Effector memory CD8-positive, alpha-beta T cell (primary cell): ENCODE measurements at regions not wholly inside any gene's neighbourhood (a gene's known extent, or its start where the extent isn't known, plus 50 kb on each side); places are given as distances from the start of the nearest gene placed in this dataset.

Source experiments
- ATAC-seq: fragments of 150-1000 bp; cut with Tn5 transposase; replicated peaks from 2 replicates; pipeline ENCODE4 v1.10.0; 2021; ENCODE audit warnings: mild to moderate bottlenecking, moderate library complexity
- DNase-seq, 3 experiments: peaks; one replicate each; pipeline ENCODE4 v3.0.0; 2021
- H3K27ac Mint-ChIP-seq, 2 donors: one replicate each; pipeline ENCODE4 v1.8.0; 2022; ENCODE audit warnings: mild to moderate bottlenecking in 2 of 2, mixed read lengths in 2 of 2, moderate library complexity in 2 of 2
- H3K27me3 Mint-ChIP-seq, 2 donors: one replicate each; pipeline ENCODE4 v1.8.0; 2022; ENCODE audit warnings: mixed read lengths in 2 of 2
- H3K36me3 Mint-ChIP-seq: one replicate; pipeline ENCODE4 v1.8.0; 2022; ENCODE audit warnings: mild to moderate bottlenecking, moderate library complexity, mixed read lengths; ENCODE audit not compliant: insufficient read depth
- H3K4me1 Mint-ChIP-seq, 2 donors: one replicate each; pipeline ENCODE4 v1.8.0; 2022; ENCODE audit warnings: low read depth in 2 of 2, mixed read lengths in 2 of 2
- H3K4me3 Mint-ChIP-seq, 2 donors: one replicate each; pipeline ENCODE4 v1.8.0; 2022; ENCODE audit warnings: mild to moderate bottlenecking in 2 of 2, mixed read lengths in 2 of 2, moderate library complexity in 2 of 2
- H3K9me3 Mint-ChIP-seq, 2 donors: one replicate each; pipeline ENCODE4 v1.8.0; 2022; ENCODE audit warnings: mixed read lengths in 2 of 2

DNA sequence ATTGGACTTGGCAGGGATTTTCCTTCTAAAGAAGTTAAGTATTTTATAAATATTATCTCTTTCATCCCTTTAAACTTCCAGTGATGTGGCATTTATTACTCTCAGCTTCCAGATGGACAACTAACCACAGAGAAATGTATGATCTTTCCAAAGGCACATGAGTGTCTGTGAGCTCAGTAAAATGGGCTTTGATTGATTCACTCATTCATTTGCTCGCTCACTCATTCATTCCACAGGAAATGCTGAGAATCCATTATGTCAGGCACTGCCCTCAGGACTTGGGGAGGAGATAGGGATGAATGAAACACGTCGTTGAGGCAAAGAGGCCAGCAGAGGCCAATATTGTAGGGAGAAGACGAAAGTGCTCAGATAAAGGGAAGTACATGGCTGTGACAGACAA lies 359.3 kb downstream of the EFNB2 start:
- Mint-ChIP-seq H3K4me1 (no peaks in the 10 kb centered on the region), H3K27me3 (no peaks in the 10 kb centered on the region), H3K36me3 (no peaks in the 10 kb centered on the region), H3K9me3 (peaks cover 0 to 2% of the 10 kb centered on the region in 2 donors), H3K27ac (no peak overlapping the region), H3K4me3 (no peak overlapping the region)
- DNase-seq (no peak), ATAC-seq (no peak)

DNA sequence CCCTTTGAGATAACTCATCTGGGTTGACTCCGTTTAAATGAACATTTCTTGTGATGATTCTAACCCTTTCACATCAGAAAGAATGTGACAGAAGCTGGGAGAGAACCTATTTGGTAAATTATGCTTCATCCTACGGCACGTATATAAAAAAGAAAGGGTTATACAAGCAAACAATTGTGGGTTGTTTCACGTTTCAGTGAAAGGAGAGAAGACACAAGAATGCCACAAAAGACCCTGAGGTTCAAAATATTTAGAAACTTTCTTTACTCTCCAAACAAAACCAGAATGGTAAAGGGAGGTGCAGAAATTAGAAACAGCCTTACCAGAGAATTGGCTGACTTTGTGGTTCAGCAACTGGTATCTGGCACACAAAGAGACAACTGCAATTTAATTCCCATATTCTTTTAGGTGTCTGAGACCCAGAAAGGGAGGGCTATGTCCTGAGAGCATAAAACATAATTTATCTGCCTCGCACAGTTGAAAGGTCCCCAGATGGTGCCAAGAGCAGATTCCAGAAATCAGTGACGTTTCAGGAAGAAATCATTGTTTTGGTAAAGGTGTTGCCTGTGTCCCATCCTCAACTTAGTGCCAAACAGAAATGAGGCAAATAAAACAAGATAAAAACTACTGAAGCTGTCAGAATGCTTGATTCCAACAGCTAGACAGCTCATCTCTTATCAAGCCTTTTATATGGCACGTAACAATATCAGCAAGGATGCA lies 361.4 kb downstream of the EFNB2 start:
- Mint-ChIP-seq H3K4me1 (no peaks in the 10 kb centered on the region), H3K9me3 (peaks cover 2 to 7% of the 10 kb centered on the region in 2 donors), H3K27ac (no peak overlapping the region), H3K36me3 (peaks cover 2% of the 10 kb centered on the region), H3K4me3 (no peak overlapping the region), H3K27me3 (peaks cover 0 to 4% of the 10 kb centered on the region in 2 donors)
- no peak for ATAC-seq
- no peak for DNase-seq

DNA sequence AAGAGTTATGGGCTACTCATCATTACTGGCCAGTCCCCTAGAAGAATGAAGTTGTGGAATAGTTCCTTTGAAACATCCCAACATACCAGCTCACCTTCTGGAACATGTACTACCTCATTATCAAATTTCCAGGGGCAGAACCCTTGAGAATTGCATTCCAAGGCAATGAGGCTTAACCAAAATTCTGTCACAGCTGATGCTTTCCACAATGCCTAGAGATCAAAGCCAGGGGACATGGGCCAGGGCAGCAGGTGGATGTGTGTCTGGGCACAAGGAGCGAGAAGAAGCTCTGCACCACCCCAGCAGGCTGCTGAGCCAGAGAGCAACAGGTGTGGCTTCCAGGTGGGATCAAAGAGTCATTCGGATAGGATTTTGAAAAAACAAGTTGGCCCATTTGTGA lies 362.1 kb downstream of the EFNB2 start:
- Mint-ChIP-seq H3K27me3 (peaks cover 1 to 4% of the 10 kb centered on the region in 2 donors), H3K27ac (no peak overlapping the region), H3K4me1 (no peaks in the 10 kb centered on the region), H3K36me3 (peaks cover 2% of the 10 kb centered on the region), H3K4me3 (no peak overlapping the region), H3K9me3 (peaks cover 2 to 9% of the 10 kb centered on the region in 2 donors)
- no peak for DNase-seq
- no peak for ATAC-seq

DNA sequence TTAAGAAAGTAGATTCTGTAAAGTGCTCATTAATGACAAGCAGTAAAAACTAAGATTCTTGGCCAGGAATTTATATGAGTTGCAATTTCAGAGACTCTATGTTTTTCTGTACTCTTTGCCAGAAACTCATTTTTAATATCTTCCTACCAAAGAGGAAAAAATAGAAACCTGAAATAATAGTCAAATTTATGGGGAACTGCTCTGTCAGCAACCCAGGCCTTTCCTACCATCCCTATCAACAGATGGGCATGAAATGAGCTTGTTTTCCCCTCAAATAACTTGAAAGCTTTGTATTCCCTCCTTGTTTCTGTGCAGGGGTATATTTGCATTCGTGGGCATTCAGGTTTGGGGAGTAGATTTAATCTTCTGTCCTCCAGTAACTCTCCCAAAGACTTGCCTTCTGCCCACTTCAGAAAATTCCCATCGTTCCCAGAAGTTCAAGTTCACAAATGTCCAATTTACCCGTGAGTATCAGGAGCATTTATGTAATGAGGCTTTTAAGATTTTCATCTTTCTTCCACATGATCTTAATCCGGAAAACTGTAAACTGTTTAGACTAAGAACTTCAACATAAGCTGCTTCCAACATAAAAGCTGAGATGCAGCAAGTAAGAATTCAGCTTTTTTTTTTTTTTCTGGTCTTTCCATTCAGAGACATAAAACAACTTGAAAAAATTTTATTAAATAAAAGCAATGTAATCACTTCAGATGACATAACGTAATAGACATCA lies 363.1 kb downstream of the EFNB2 start:
- peaks cover 2% of the 10 kb centered on the region for H3K36me3 Mint-ChIP-seq
- no peaks in the 10 kb centered on the region for H3K4me1 Mint-ChIP-seq

GRCh38 chr13:106163426-106163825 lies 372.0 kb downstream of the EFNB2 start:
- Mint-ChIP-seq H3K27ac (no peak overlapping the region), H3K9me3 (peaks cover 11 to 16% of the 10 kb centered on the region in 2 donors), H3K4me3 (no peak overlapping the region), H3K27me3 (peaks cover 0 to 11% of the 10 kb centered on the region in 2 donors), H3K4me1 (no peaks in the 10 kb centered on the region), H3K36me3 (no peaks in the 10 kb centered on the region)
- DNase-seq (no peak), ATAC-seq (no peak)

More for the DNA sequence above, 363.1 kb downstream of the EFNB2 start:
- DNase-seq (no peak), ATAC-seq (no peak)
- Mint-ChIP-seq H3K4me3 (no peak overlapping the region), H3K27ac (no peak overlapping the region), H3K9me3 (peaks cover 8 to 20% of the 10 kb centered on the region in 2 donors), H3K27me3 (peaks cover 4 to 11% of the 10 kb centered on the region in 2 donors)

DNA sequence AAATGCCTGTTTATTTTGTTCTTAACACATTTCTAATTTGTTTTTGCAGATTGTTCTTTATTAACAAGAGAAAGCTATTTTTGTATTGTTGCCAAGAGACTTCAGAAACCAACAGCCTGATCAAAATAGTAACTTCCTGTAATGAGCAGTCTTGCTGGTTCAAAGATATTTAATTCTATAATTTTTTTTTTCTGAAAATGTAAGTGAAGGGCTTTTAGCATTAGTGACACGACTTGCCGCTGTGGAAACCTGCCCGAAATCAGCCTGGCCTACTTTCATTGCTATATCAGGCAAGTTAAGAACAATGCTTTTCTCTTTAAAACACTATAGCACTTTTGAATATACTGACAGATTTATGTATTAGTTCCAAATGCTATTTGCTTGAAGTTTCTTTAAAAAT lies 374.3 kb downstream of the EFNB2 start:
- ATAC-seq = no peak
- DNase-seq = no peak
- H3K27me3 Mint-ChIP-seq = no peaks in the 10 kb centered on the region
- no peaks in the 10 kb centered on the region for H3K4me1 Mint-ChIP-seq
- no peak overlapping the region for H3K27ac Mint-ChIP-seq
- H3K4me3 Mint-ChIP-seq = no peak overlapping the region
- H3K36me3 Mint-ChIP-seq = no peaks in the 10 kb centered on the region
- H3K9me3 Mint-ChIP-seq = no peaks in the 10 kb centered on the region

DNA sequence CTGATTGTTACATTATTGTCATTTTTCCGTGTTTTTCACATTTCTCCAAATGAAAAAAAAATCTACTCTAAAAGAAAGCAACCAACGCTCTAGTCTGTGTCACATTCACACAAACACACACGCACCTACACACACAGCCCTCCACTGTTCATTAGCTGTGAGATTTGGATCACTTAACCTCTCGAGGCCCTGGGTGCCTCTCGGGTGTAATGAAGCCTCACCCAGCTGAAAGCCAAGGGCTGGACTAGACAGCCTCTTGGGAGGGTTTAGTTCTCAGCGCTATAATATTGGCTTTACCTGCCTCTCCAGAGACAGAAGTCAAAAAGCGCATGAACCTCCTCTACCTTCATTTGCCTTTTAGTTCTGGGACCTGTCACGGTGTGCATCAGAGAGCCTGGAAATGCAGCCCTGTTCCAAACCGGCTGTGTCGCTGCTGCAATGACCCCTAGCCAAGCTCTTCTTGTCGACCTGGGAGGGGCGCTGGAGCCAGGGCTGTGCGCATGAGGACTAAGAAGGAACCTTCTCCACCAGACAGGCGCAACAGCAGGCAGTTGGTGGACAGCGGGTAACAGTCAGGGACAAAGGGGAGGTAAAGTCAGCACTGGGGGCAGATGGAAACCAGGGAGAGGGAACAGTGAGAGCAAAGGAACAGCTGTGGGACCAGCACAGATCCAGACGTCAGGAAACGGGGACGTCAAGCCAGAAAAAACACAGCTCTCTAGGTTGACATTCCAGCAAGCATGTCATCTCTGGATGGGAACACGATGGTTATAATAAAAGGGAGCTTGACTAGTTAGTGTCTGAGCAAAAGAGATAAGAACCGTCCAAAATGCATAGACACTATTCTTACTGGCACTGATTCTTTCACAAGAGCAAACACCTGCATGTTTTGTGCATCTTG lies 375.9 kb downstream of the EFNB2 start:
- no peak for ATAC-seq
- Mint-ChIP-seq H3K27ac (no peak overlapping the region), H3K4me1 (no peaks in the 10 kb centered on the region), H3K36me3 (no peaks in the 10 kb centered on the region), H3K4me3 (no peak overlapping the region), H3K9me3 (no peaks in the 10 kb centered on the region), H3K27me3 (no peaks in the 10 kb centered on the region)
- no peak for DNase-seq

DNA sequence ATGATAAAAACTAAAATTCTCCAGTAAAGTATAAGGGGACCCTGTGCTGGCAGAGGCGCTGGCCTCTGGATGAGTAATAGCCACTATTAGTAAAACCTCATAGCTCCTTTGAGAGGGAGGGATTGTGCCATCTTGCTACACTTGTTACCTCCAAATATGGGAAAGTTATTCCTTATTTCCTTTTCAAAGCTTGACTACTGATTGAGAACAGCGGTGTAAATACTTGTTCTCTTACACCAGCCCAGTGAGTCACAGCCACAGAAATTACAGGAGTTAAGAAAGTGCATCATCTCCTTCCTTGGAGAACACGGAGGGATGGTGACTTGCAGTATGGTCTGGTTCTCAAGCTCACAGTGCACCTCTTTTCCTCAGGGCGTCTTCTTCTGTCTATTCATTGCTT lies 379.0 kb downstream of the EFNB2 start:
- H3K4me3 Mint-ChIP-seq = no peak overlapping the region
- no peak for ATAC-seq
- peaks cover 3 to 10% of the 10 kb centered on the region in 2 donors for H3K9me3 Mint-ChIP-seq
- H3K4me1 Mint-ChIP-seq = no peaks in the 10 kb centered on the region
- DNase-seq = no peak
- no peaks in the 10 kb centered on the region for H3K36me3 Mint-ChIP-seq
- H3K27me3 Mint-ChIP-seq = no peaks in the 10 kb centered on the region
- no peak overlapping the region for H3K27ac Mint-ChIP-seq

GRCh38 chr13:106155411-106155810 lies 380.1 kb downstream of the EFNB2 start:
- H3K36me3 Mint-ChIP-seq = no peaks in the 10 kb centered on the region
- no peak for DNase-seq
- H3K9me3 Mint-ChIP-seq = peaks cover 4 to 10% of the 10 kb centered on the region in 2 donors
- H3K27me3 Mint-ChIP-seq = no peaks in the 10 kb centered on the region
- no peak overlapping the region for H3K4me3 Mint-ChIP-seq
- H3K4me1 Mint-ChIP-seq = no peaks in the 10 kb centered on the region
- ATAC-seq = no peak
- no peak overlapping the region for H3K27ac Mint-ChIP-seq

- no peak for DNase-seq
- Mint-ChIP-seq H3K36me3 (no peaks in the 10 kb centered on the region), H3K4me1 (no peaks in the 10 kb centered on the region)
Observed at GRCh38 chr13:106153876-106154275, 381.6 kb downstream of the EFNB2 start.

GRCh38 chr13:106153041-106153440 lies 382.4 kb downstream of the EFNB2 start:
- H3K36me3 Mint-ChIP-seq = no peaks in the 10 kb centered on the region
- no peak for ATAC-seq
- H3K27me3 Mint-ChIP-seq = no peaks in the 10 kb centered on the region

More at GRCh38 chr13:106153876-106154275, 381.6 kb downstream of the EFNB2 start:
- Mint-ChIP-seq H3K9me3 (peaks cover 5 to 10% of the 10 kb centered on the region in 2 donors), H3K27ac (no peak overlapping the region), H3K27me3 (no peaks in the 10 kb centered on the region), H3K4me3 (no peak overlapping the region)
- no peak for ATAC-seq

GRCh38 chr13:106152047-106152446 lies 383.4 kb downstream of the EFNB2 start:
- Mint-ChIP-seq H3K4me1 (no peaks in the 10 kb centered on the region), H3K27me3 (no peaks in the 10 kb centered on the region), H3K36me3 (no peaks in the 10 kb centered on the region), H3K27ac (no peak overlapping the region), H3K9me3 (peaks cover 6 to 10% of the 10 kb centered on the region in 2 donors), H3K4me3 (no peak overlapping the region)
- ATAC-seq (no peak), DNase-seq (no peak)

More at GRCh38 chr13:106153041-106153440, 382.4 kb downstream of the EFNB2 start:
- Mint-ChIP-seq H3K4me1 (no peaks in the 10 kb centered on the region), H3K9me3 (peaks cover 5 to 10% of the 10 kb centered on the region in 2 donors), H3K27ac (no peak overlapping the region), H3K4me3 (no peak overlapping the region)
- no peak for DNase-seq

- H3K9me3 Mint-ChIP-seq = peaks cover 8 to 10% of the 10 kb centered on the region in 2 donors
- no peaks in the 10 kb centered on the region for H3K27me3 Mint-ChIP-seq
- H3K4me1 Mint-ChIP-seq = no peaks in the 10 kb centered on the region
- no peak overlapping the region for H3K27ac Mint-ChIP-seq
- DNase-seq = no peak
- no peaks in the 10 kb centered on the region for H3K36me3 Mint-ChIP-seq
- no peak overlapping the region for H3K4me3 Mint-ChIP-seq
- ATAC-seq = no peak
Observed at GRCh38 chr13:106151056-106151699, 384.3 kb downstream of the EFNB2 start.
